ENCODE measurements at regions not wholly inside any gene's neighbourhood (a gene's known extent, or its start where the extent isn't known, plus 50 kb on each side); places are given as distances from the start of the nearest gene placed in this dataset.

- 97% methylated on average over 12 of the region's 14 CpGs for WGBS (ENCODE audit: insufficient coverage)
- peaks cover 2 to 6% (median 4%) of the 10 kb centered on the region in 7 donors for H3K9me3 Mint-ChIP-seq
- Histone ChIP-seq H3K4me3 (replicated peaks in 1 of 3; ENCODE audit: low read depth in 2 of 3, low read length in 3 of 3) (no peak overlapping the region), H3K4me1 (ENCODE audit: control insufficient read depth in 1 of 2, insufficient read depth in 2 of 2, low read length in 2 of 2) (no peaks in the 10 kb centered on the region), H3K27me3 (ENCODE audit: control insufficient read depth in 2 of 2, insufficient read depth in 2 of 2, low read length in 2 of 2) (no peaks in the 10 kb centered on the region), H3K36me3 (replicated peaks in 1 of 2; ENCODE audit: control insufficient read depth in 1 of 2, insufficient read depth in 2 of 2, low read length in 2 of 2) (no peaks in the 10 kb centered on the region), H3K27ac (ENCODE audit: low read depth in 1 of 2, low read length in 2 of 2) (no peak overlapping the region), H3K9ac (ENCODE audit: insufficient read depth, low read length, poor library complexity, severe bottlenecking) (no peak overlapping the region), H4K20me1 (ENCODE audit: insufficient read depth, low read length) (no peaks in the 10 kb centered on the region), H2AFZ (ENCODE audit: insufficient read depth, low read depth, low read length, poor library complexity, severe bottlenecking) (no peak overlapping the region), H3K79me2 (ENCODE audit: insufficient read depth, low read length) (no peaks in the 10 kb centered on the region), H3K4me2 (replicated peaks; ENCODE audit: extremely low read depth, low read length, poor library complexity, severe bottlenecking) (no peak overlapping the region), H3K9me3 (replicated peaks in 1 of 2; ENCODE audit: control insufficient read depth in 1 of 2, insufficient read depth in 1 of 2, low read length in 2 of 2) (peaks cover 0 to 5% of the 10 kb centered on the region in 2 donors)
- intact Hi-C loops (cut with micrococcal nuclease) = no loop called here
- H3K27ac Mint-ChIP-seq = no peak overlapping the region
- no peak for TF ChIP-seq CTCF (IDR thresholded peaks at IDR 0.05)
- peaks cover 4 to 7% (median 5%) of the 10 kb centered on the region in 3 donors for H3K27me3 Mint-ChIP-seq (ENCODE audit: low read depth in 3 of 3)
- no peak overlapping the region for H3K4me3 Mint-ChIP-seq
- no peak for DNase-seq
- no peaks in the 10 kb centered on the region for H3K4me1 Mint-ChIP-seq
- H3K36me3 Mint-ChIP-seq = no peaks in the 10 kb centered on the region
Measured at GRCh38 chr2:8615576-8616281, 66.1 kb upstream of the ID2 start.

GRCh38 chr2:8617048-8617447 is 64.8 kb upstream of the ID2 start:
- Histone ChIP-seq H3K4me2 (replicated peaks; ENCODE audit: extremely low read depth, low read length, poor library complexity, severe bottlenecking) (no peak overlapping the region), H4K20me1 (ENCODE audit: insufficient read depth, low read length) (no peaks in the 10 kb centered on the region), H3K27me3 (ENCODE audit: control insufficient read depth in 2 of 2, insufficient read depth in 2 of 2, low read length in 2 of 2) (no peaks in the 10 kb centered on the region), H3K9me3 (replicated peaks in 1 of 2; ENCODE audit: control insufficient read depth in 1 of 2, insufficient read depth in 1 of 2, low read length in 2 of 2) (no peaks in the 10 kb centered on the region), H3K36me3 (replicated peaks in 1 of 2; ENCODE audit: control insufficient read depth in 1 of 2, insufficient read depth in 2 of 2, low read length in 2 of 2) (no peaks in the 10 kb centered on the region), H3K4me1 (ENCODE audit: control insufficient read depth in 1 of 2, insufficient read depth in 2 of 2, low read length in 2 of 2) (no peaks in the 10 kb centered on the region), H2AFZ (ENCODE audit: insufficient read depth, low read depth, low read length, poor library complexity, severe bottlenecking) (no peak overlapping the region), H3K27ac (ENCODE audit: low read depth in 1 of 2, low read length in 2 of 2) (no peak overlapping the region), H3K9ac (ENCODE audit: insufficient read depth, low read length, poor library complexity, severe bottlenecking) (no peak overlapping the region), H3K4me3 (replicated peaks in 1 of 3; ENCODE audit: low read depth in 2 of 3, low read length in 3 of 3) (no peak overlapping the region), H3K79me2 (ENCODE audit: insufficient read depth, low read length) (no peaks in the 10 kb centered on the region)
- H3K36me3 Mint-ChIP-seq = no peaks in the 10 kb centered on the region
- H3K9me3 Mint-ChIP-seq = peaks cover 0 to 4% (median 0%) of the 10 kb centered on the region in 7 donors
- DNase-seq = no peak
- H3K4me3 Mint-ChIP-seq = no peak overlapping the region
- intact Hi-C loops (cut with micrococcal nuclease) = no loop called here
- H3K27me3 Mint-ChIP-seq (ENCODE audit: low read depth in 3 of 3) = peaks cover 4 to 11% (median 11%) of the 10 kb centered on the region in 3 donors
- no peak for TF ChIP-seq CTCF (IDR thresholded peaks at IDR 0.05)
- WGBS (ENCODE audit: insufficient coverage) = 98% methylated on average over 9 of the region's 12 CpGs
- no peak overlapping the region for H3K27ac Mint-ChIP-seq
- no peaks in the 10 kb centered on the region for H3K4me1 Mint-ChIP-seq

All from CD14-positive monocyte (primary cell).